H9 (cell line): ENCODE measurements at regions not wholly inside any gene's neighbourhood (a gene's known extent, or its start where the extent isn't known, plus 50 kb on each side); places are given as distances from the start of the nearest gene placed in this dataset.

ENCODE experiments used
- DNase-seq: peaks from one replicate; pipeline ENCODE4 v3.0.0-alpha.2; 2017
- H2AFZ ChIP-seq: one replicate; pipeline ENCODE4 v1.6.1; 2013; ENCODE audit warnings: mild to moderate bottlenecking, low read length, control low read depth, moderate library complexity
- H2AK5ac ChIP-seq: 2 replicates; pipeline ENCODE4 v1.6.1; 2013; ENCODE audit warnings: low read length, control low read depth, mixed read lengths; ENCODE audit not compliant: insufficient read length
- H2BK120ac ChIP-seq: one replicate; pipeline ENCODE4 v1.6.1; 2013; ENCODE audit warnings: low read depth, mild to moderate bottlenecking, low read length, control low read depth, inconsistent platforms; ENCODE audit not compliant: poor library complexity, severe bottlenecking
- H2BK12ac ChIP-seq: 2 replicates; pipeline ENCODE4 v1.6.1; 2013; ENCODE audit warnings: low read length, control low read depth, mixed read lengths, low read depth; ENCODE audit not compliant: insufficient read length
- H2BK15ac ChIP-seq: 2 replicates; pipeline ENCODE4 v1.6.1; 2013; ENCODE audit warnings: low read depth, low read length, control low read depth
- H2BK20ac ChIP-seq: one replicate; pipeline ENCODE4 v1.6.1; 2013; ENCODE audit warnings: low read depth, mild to moderate bottlenecking, low read length, control low read depth, inconsistent platforms; ENCODE audit not compliant: poor library complexity, severe bottlenecking
- H2BK5ac ChIP-seq: 2 replicates; pipeline ENCODE4 v1.6.1; 2013; ENCODE audit warnings: low read length, control low read depth, mixed read lengths; ENCODE audit not compliant: insufficient read length
- H3K14ac ChIP-seq: 2 replicates; pipeline ENCODE4 v1.6.1; 2013; ENCODE audit warnings: low read length, control low read depth; ENCODE audit not compliant: insufficient read depth
- H3K18ac ChIP-seq: 2 replicates; pipeline ENCODE4 v1.6.1; 2013; ENCODE audit warnings: low read depth, mild to moderate bottlenecking, mixed read lengths, low read length, control low read depth; ENCODE audit not compliant: insufficient read length
- H3K23ac ChIP-seq: 2 replicates; pipeline ENCODE4 v1.6.1; 2013; ENCODE audit warnings: low read length, control low read depth, mixed read lengths, low read depth; ENCODE audit not compliant: insufficient read length
- H3K23me2 ChIP-seq: 2 replicates; pipeline ENCODE4 v1.6.1; 2013; ENCODE audit warnings: low read depth, mild to moderate bottlenecking, mixed read lengths, low read length, control low read depth; ENCODE audit not compliant: insufficient read length, poor library complexity, severe bottlenecking
- H3K27ac ChIP-seq: 2 replicates; pipeline ENCODE4 v1.5.1; 2013; ENCODE audit warnings: low read length, control low read depth, mixed read lengths, low read depth; ENCODE audit not compliant: insufficient read length
- H3K27me3 ChIP-seq: 2 replicates; pipeline ENCODE4 v1.6.1; 2013; ENCODE audit warnings: low read length, control low read depth, inconsistent platforms; ENCODE audit not compliant: insufficient read depth
- H3K4ac ChIP-seq: 2 replicates; pipeline ENCODE4 v1.6.1; 2013; ENCODE audit warnings: low read depth, mild to moderate bottlenecking, control low read depth, inconsistent platforms, low read length, moderate library complexity
- H3K4me1 ChIP-seq: 2 replicates; pipeline ENCODE4 v1.6.1; 2013; ENCODE audit warnings: low read length, control low read depth, inconsistent platforms; ENCODE audit not compliant: insufficient read depth
- H3K4me2 ChIP-seq: 2 replicates; pipeline ENCODE4 v1.6.1; 2013; ENCODE audit warnings: low read length, control low read depth, mixed read lengths; ENCODE audit not compliant: insufficient read length, insufficient read depth
- H3K56ac ChIP-seq: 2 replicates; pipeline ENCODE4 v1.6.1; 2013; ENCODE audit warnings: low read depth, mild to moderate bottlenecking, mixed read lengths, low read length, control low read depth; ENCODE audit not compliant: insufficient read length
- H3K79me1 ChIP-seq: 2 replicates; pipeline ENCODE4 v1.6.1; 2013; ENCODE audit warnings: low read depth, mild to moderate bottlenecking, moderate library complexity, low read length, control low read depth, inconsistent platforms; ENCODE audit not compliant: insufficient read depth, poor library complexity, severe bottlenecking
- H3K79me2 ChIP-seq: 2 replicates; pipeline ENCODE4 v1.6.1; 2013; ENCODE audit warnings: low read length, control low read depth, inconsistent platforms; ENCODE audit not compliant: insufficient read depth
- H3K9ac ChIP-seq: 2 replicates; pipeline ENCODE4 v1.6.1; 2013; ENCODE audit warnings: low read length, control low read depth, mixed read lengths; ENCODE audit not compliant: insufficient read length; ENCODE audit errors: extremely low read depth
- H3K9me3 ChIP-seq: one replicate; pipeline ENCODE4 v1.6.1; 2013; ENCODE audit warnings: low read depth, low read length, inconsistent platforms; ENCODE audit not compliant: control insufficient read depth
- H3T11ph ChIP-seq: one replicate; pipeline ENCODE4 v1.6.1; 2013; ENCODE audit warnings: mild to moderate bottlenecking, low read length, control low read depth, inconsistent platforms
- H4K20me1 ChIP-seq: one replicate; pipeline ENCODE4 v1.6.1; 2013; ENCODE audit not compliant: control insufficient read depth, insufficient read length, insufficient read depth
- H4K5ac ChIP-seq: 2 replicates; pipeline ENCODE4 v1.6.1; 2013; ENCODE audit warnings: low read depth, mild to moderate bottlenecking, mixed read lengths, low read length, control low read depth; ENCODE audit not compliant: insufficient read length
- H4K8ac ChIP-seq: replicated peaks from 2 replicates; pipeline ENCODE4 v1.6.1; 2013; ENCODE audit warnings: low read length, control low read depth, mixed read lengths, low read depth; ENCODE audit not compliant: insufficient read length
- H4K91ac ChIP-seq: 2 replicates; pipeline ENCODE4 v1.6.1; 2013; ENCODE audit warnings: low read depth, mild to moderate bottlenecking, moderate library complexity, mixed read lengths, low read length, control low read depth; ENCODE audit not compliant: insufficient read length
- H3K27ac Mint-ChIP-seq, 3 experiments: 2 replicates in 2 of 3; 3 replicates in 1 of 3; pipeline ENCODE4 v1.8.0; 2020 to 2021; ENCODE audit warnings: mixed read lengths in 3 of 3, mild to moderate bottlenecking in 1 of 3, moderate library complexity in 1 of 3
- H3K27me3 Mint-ChIP-seq: 2 replicates; pipeline ENCODE4 v1.8.0; 2021; ENCODE audit warnings: low read depth, mild to moderate bottlenecking, moderate library complexity, mixed read lengths
- H3K36me3 Mint-ChIP-seq, 3 experiments: 2 replicates in 2 of 3; 3 replicates in 1 of 3; pipeline ENCODE4 v1.8.0; 2020 to 2021; ENCODE audit warnings: low read depth in 3 of 3, mixed read lengths in 3 of 3; ENCODE audit not compliant: insufficient read depth in 1 of 3
- H3K4me1 Mint-ChIP-seq, 2 experiments: 2 replicates each; pipeline ENCODE4 v1.8.0; 2020; ENCODE audit warnings: mixed read lengths in 2 of 2
- H3K4me3 Mint-ChIP-seq, 2 experiments: 2 replicates in 1 of 2; 3 replicates in 1 of 2; pipeline ENCODE4 v1.8.0; 2020 to 2021; ENCODE audit warnings: mild to moderate bottlenecking in 2 of 2, mixed read lengths in 2 of 2, moderate library complexity in 1 of 2
- H3K9me3 Mint-ChIP-seq, 2 experiments: 2 replicates in 1 of 2; 3 replicates in 1 of 2; pipeline ENCODE4 v1.8.0; 2020; ENCODE audit warnings: mild to moderate bottlenecking in 2 of 2, mixed read lengths in 2 of 2, moderate library complexity in 1 of 2
- CTCF ChIP-seq: fragments of 200-600 bp; sonication (generic); conservative IDR thresholded peaks from 3 replicates; pipeline ENCODE4 v1.8.0; 2021; ENCODE audit warnings: antibody characterized with exemption, mild to moderate bottlenecking
- WGBS: extraction: QIAGEN DNeasy Blood & Tissue Kit; methylation state at CpG from one replicate; pipeline ENCODE4 v1.1.7; 2013; ENCODE audit warnings: missing lambda C conversion rate, low lambda C conversion rate, mixed read lengths; ENCODE audit not compliant: insufficient read length; ENCODE audit errors: extremely low coverage; 5-methylcytosine and 5-hydroxymethylcytosine counted together

- H3K36me3 Mint-ChIP-seq = no peaks in the 10 kb centered on the region
- peaks cover 5 to 8% of the 10 kb centered on the region in 2 experiments for H3K4me1 Mint-ChIP-seq
- Histone ChIP-seq H2BK20ac (no peak overlapping the region), H2AK5ac (no peak overlapping the region), H3K4me2 (no peak overlapping the region), H3K4ac (no peak overlapping the region), H3K4me1 (no peaks in the 10 kb centered on the region; the same call in 1 of the 2 replicates), H2BK5ac (no peak overlapping the region), H2BK12ac (no peak overlapping the region), H2AFZ (no peak overlapping the region), H4K8ac (no peak overlapping the region), H3K23ac (no peak overlapping the region), H3K14ac (no peak overlapping the region), H3T11ph (no peak overlapping the region), H2BK120ac (no peak overlapping the region), H3K79me2 (no peaks in the 10 kb centered on the region), H3K27ac (no peak overlapping the region), H3K27me3 (no peaks in the 10 kb centered on the region), H3K23me2 (no peaks in the 10 kb centered on the region), H3K56ac (no peak overlapping the region), H3K18ac (no peak overlapping the region), H3K9me3 (no peaks in the 10 kb centered on the region), H4K20me1 (no peaks in the 10 kb centered on the region), H3K9ac (no peak overlapping the region), H4K91ac (no peak overlapping the region), H2BK15ac (no peak overlapping the region), H4K5ac (no peak overlapping the region), H3K79me1 (no peaks in the 10 kb centered on the region)
- no peak overlapping the region for H3K4me3 Mint-ChIP-seq
- no peak overlapping the region for H3K27ac Mint-ChIP-seq
- WGBS = no CpG with 5 or more reads among the region's 1 CpG
- H3K27me3 Mint-ChIP-seq = no peaks in the 10 kb centered on the region
- no peak for DNase-seq
- no peaks in the 10 kb centered on the region for H3K9me3 Mint-ChIP-seq
- TF ChIP-seq CTCF = no peak
These were observed 1548.6 kb upstream of the B3GALT2 start for GRCh38 chr1:194734970-194735369.
